ENCODE measurements at regions not wholly inside any gene's neighbourhood (a gene's known extent, or its start where the extent isn't known, plus 50 kb on each side); places are given as distances from the start of the nearest gene placed in this dataset.

GRCh38 chr6:4395386-4395785 lies 260.0 kb upstream of the ECI2 start:
- no peak for DNase-seq
- Histone ChIP-seq H3K27me3 (ENCODE audit: low read depth) (no peaks in the 10 kb centered on the region), H3K27ac (replicated peaks) (no peak overlapping the region), H3K4me3 (no peak overlapping the region), H3K4me1 (peaks cover 22% of the 10 kb centered on the region), H3K9me3 (replicated peaks) (no peaks in the 10 kb centered on the region), H3K36me3 (no peaks in the 10 kb centered on the region)
- TF ChIP-seq CTCF (IDR thresholded peaks at IDR 0.05; ENCODE audit: borderline replicate concordance): no peak
- intact Hi-C loops (cut with micrococcal nuclease): no loop called here

DNA sequence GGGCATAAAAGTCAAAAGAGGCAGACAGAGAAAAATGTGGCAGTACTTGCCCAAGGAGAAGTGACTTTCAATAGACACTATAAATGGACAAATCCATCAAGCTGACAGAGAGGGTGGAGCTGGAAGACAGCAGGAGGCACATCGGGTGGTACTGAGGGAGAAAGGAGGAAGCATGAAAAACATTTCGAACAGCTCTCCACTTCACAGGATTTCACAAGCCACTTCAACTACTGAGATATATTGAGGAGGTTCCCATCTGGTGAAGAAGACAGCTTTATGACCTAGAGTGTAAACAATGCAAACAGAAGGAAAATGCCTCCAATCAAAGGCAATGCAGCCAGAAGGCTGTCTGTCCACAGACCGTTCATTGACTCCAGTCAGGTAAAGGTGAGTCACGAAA lies 259.4 kb upstream of the ECI2 start:
- no peak for TF ChIP-seq CTCF (IDR thresholded peaks at IDR 0.05; ENCODE audit: borderline replicate concordance)
- H3K4me1 ChIP-seq: peaks cover 20% of the 10 kb centered on the region
- H3K27me3 ChIP-seq (ENCODE audit: low read depth): no peaks in the 10 kb centered on the region
- no peak overlapping the region for H3K27ac ChIP-seq (replicated peaks)
- H3K4me3 ChIP-seq: no peak overlapping the region
- intact Hi-C loops (cut with micrococcal nuclease): no loop called here
- H3K36me3 ChIP-seq: no peaks in the 10 kb centered on the region
- no peaks in the 10 kb centered on the region for H3K9me3 ChIP-seq (replicated peaks)
- no peak for DNase-seq

DNA sequence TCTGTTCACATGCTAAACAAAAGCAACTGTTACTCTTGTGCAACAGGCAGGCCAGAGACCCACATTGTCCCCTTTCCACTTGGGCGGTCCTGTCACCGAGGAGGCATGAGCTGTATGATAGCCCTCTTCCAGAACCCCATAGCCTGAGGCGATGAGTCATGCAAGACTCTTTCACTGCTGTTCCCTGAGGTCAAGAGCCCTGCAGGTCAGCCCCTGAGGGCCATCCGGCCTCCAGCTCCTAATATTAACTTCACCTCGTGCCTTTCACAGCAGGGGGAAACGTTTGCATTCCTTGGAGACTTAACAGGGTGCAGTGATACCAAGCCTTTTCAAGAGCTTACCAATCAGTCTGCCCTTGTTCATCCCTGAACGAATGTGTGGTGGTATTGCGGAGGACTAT lies 253.3 kb upstream of the ECI2 start:
- no peak overlapping the region for H3K4me3 ChIP-seq
- H3K9me3 ChIP-seq (replicated peaks): peaks cover 16% of the 10 kb centered on the region
- no peak for DNase-seq
- no peaks in the 10 kb centered on the region for H3K36me3 ChIP-seq
- no peak for TF ChIP-seq CTCF (IDR thresholded peaks at IDR 0.05; ENCODE audit: borderline replicate concordance)
- H3K27me3 ChIP-seq (ENCODE audit: low read depth): no peaks in the 10 kb centered on the region
- H3K4me1 ChIP-seq: no peaks in the 10 kb centered on the region
- intact Hi-C loops (cut with micrococcal nuclease): no loop called here
- H3K27ac ChIP-seq (replicated peaks): no peak overlapping the region

DNA sequence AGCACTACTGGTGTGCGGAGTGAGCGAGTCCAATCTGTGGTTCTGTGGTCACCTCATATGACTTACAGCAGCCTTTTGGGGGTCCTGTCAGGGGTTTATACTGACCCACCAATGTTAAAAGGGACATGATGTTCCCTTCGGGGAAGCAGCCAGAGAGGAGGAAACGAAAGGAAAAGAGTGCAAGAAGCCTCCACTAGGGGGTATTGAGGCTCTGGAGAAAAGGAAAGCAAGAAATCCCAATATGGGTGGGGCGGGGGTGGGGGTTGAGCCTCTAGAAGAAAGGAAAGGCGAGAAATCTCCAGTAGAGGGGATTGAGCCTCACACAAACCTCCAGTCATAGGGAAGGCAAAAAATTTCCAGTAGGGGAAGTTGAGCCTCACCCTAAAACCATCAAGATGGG lies 249.3 kb upstream of the ECI2 start:
- peaks cover 23% of the 10 kb centered on the region for H3K4me1 ChIP-seq
- H3K27ac ChIP-seq (replicated peaks): no peak overlapping the region
- peaks cover 21% of the 10 kb centered on the region for H3K9me3 ChIP-seq (replicated peaks)
- TF ChIP-seq CTCF (IDR thresholded peaks at IDR 0.05; ENCODE audit: borderline replicate concordance): no peak
- no peak for DNase-seq
- H3K27me3 ChIP-seq (ENCODE audit: low read depth): no peaks in the 10 kb centered on the region
- no peak overlapping the region for H3K4me3 ChIP-seq
- no peaks in the 10 kb centered on the region for H3K36me3 ChIP-seq
- intact Hi-C loops (cut with micrococcal nuclease): no loop called here

DNA sequence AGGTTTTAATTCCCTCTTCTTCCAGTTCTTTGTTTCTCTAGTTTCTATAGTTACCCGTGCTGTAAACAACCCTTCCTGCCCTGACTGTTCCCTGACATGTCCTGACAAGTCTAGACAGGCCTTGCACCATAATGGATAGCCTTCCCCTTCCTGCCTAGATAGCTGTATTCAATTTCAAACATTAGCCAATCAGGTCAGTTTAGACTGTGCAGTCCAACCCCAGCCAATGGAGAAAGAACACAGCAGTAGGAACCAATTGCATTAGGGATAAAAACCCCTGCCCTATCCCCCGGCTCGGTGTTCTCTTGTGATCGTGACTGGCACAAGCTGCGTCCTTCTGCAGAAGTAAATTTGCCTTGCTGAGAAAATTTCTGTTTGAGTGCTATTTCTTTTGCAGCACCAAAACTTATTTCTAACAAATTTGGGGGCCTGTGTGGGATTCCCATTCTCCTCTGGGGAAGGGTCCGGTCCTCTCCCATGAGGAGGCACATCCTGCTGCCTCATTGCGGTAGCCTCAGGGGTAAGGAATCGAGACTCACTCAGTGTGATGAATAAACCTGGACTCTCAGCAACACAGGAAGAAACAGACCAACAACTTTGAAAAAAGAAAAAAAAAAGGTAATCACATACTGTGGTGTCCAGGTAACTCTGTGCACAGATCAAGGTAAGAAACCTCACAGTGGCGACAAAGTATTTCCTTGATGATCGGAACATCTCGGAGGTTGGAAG lies 248.7 kb upstream of the ECI2 start:
- intact Hi-C loops (cut with micrococcal nuclease): no loop called here
- Histone ChIP-seq H3K4me3 (no peak overlapping the region), H3K36me3 (no peaks in the 10 kb centered on the region), H3K4me1 (peaks cover 23% of the 10 kb centered on the region), H3K9me3 (replicated peaks) (peaks cover 21% of the 10 kb centered on the region), H3K27ac (replicated peaks) (no peak overlapping the region), H3K27me3 (ENCODE audit: low read depth) (no peaks in the 10 kb centered on the region)
- DNase-seq: no peak
- no peak for TF ChIP-seq CTCF (IDR thresholded peaks at IDR 0.05; ENCODE audit: borderline replicate concordance)
